HEK293 (cell line): ENCODE measurements at regions not wholly inside any gene's neighbourhood (a gene's known extent, or its start where the extent isn't known, plus 50 kb on each side); places are given as distances from the start of the nearest gene placed in this dataset.

Experiments
- CTCF ChIA-PET: fragments of 350-600 bp; formaldehyde crosslinking; extraction: SDS; loops from one replicate; lab custom pipeline; 2021; ENCODE audit warnings: antibody characterized with exemption; lab: Yijun Ruan, JAX
- POLR2A ChIA-PET: fragments of 300-600 bp; formaldehyde crosslinking; extraction: SDS; loops from one replicate; lab custom pipeline; 2020; ENCODE audit warnings: antibody characterized with exemption, inconsistent platforms; lab: Yijun Ruan, JAX
- H3K27ac ChIP-seq: fragments of 200-500 bp; sonication (Bioruptor generic); 2 replicates; pipeline ENCODE4 v1.5.1; 2014; ENCODE audit warnings: low read depth, low read length, control low read depth, inconsistent platforms; ENCODE audit errors: extremely low read depth
- H3K36me3 ChIP-seq, 2 experiments: fragments of 200-500 bp in 1 of 2; sonication (Bioruptor generic) in 1 of 2; 1 replicate in 1 of 2; 2 replicates in 1 of 2; pipeline ENCODE4 v1.5.1; 2014 to 2017; ENCODE audit warnings: inconsistent platforms in 2 of 2, low read length in 2 of 2; ENCODE audit not compliant: control insufficient read depth in 2 of 2, insufficient read depth in 1 of 2
- H3K4me1 ChIP-seq: fragments of 200-500 bp; sonication (Bioruptor generic); 2 replicates; pipeline ENCODE4 v1.5.1; 2014; ENCODE audit warnings: mild to moderate bottlenecking, low read length, inconsistent platforms; ENCODE audit not compliant: control insufficient read depth, insufficient read depth
- H3K4me3 ChIP-seq: 2 replicates; pipeline ENCODE4 v1.5.1; 2011; ENCODE audit warnings: low read depth, mild to moderate bottlenecking, control low read depth, low read length, moderate library complexity
- H3K9me3 ChIP-seq: fragments of 200-500 bp; sonication (Bioruptor generic); 2 replicates; pipeline ENCODE4 v1.5.1; 2014; ENCODE audit warnings: low read depth, low read length, inconsistent platforms; ENCODE audit not compliant: control insufficient read depth, insufficient read depth
- FEZF1 ChIP-seq: fragments of 450-650 bp; formaldehyde crosslinking; IDR thresholded peaks from 2 replicates; pipeline ENCODE4 v1.5.1; 2016; ENCODE audit warnings: missing biosample characterization, missing genetic modification characterization
- OSR2 ChIP-seq: fragments of 450-650 bp; formaldehyde crosslinking; IDR thresholded peaks from 2 replicates; pipeline ENCODE4 v1.5.1; 2016; ENCODE audit warnings: missing biosample characterization, missing genetic modification characterization
- ZBTB48 ChIP-seq: fragments of 450-650 bp; formaldehyde crosslinking; IDR thresholded peaks from 2 replicates; pipeline ENCODE4 v1.5.1; 2016; ENCODE audit warnings: missing biosample characterization, missing genetic modification characterization
- ZNF16 ChIP-seq: fragments of 450-650 bp; formaldehyde crosslinking; IDR thresholded peaks from 2 replicates; pipeline ENCODE4 v1.5.1; 2016; ENCODE audit warnings: low read depth, missing biosample characterization, missing genetic modification characterization
- ZNF211 ChIP-seq: fragments of 450-650 bp; formaldehyde crosslinking; IDR thresholded peaks from 2 replicates; pipeline ENCODE4 v1.5.1; 2016; ENCODE audit warnings: low read depth, missing biosample characterization, missing genetic modification characterization
- ZNF221 ChIP-seq: fragments of 450-650 bp; formaldehyde crosslinking; IDR thresholded peaks from 2 replicates; pipeline ENCODE4 v1.5.1; 2017; ENCODE audit warnings: missing biosample characterization, missing genetic modification characterization, borderline replicate concordance
- ZNF248 ChIP-seq: fragments of 450-650 bp; formaldehyde crosslinking; IDR thresholded peaks from 2 replicates; pipeline ENCODE4 v1.5.1; 2017; ENCODE audit warnings: missing biosample characterization, missing genetic modification characterization
- ZNF394 ChIP-seq: fragments of 450-650 bp; formaldehyde crosslinking; IDR thresholded peaks from 2 replicates; pipeline ENCODE4 v1.5.1; 2016; ENCODE audit warnings: missing biosample characterization, missing genetic modification characterization, mild to moderate bottlenecking, moderate library complexity, borderline replicate concordance
- ZNF433 ChIP-seq: fragments of 450-650 bp; formaldehyde crosslinking; IDR thresholded peaks from 2 replicates; pipeline ENCODE4 v1.5.1; 2016; ENCODE audit warnings: missing biosample characterization, missing genetic modification characterization, low read depth
- ZNF473 ChIP-seq: fragments of 450-650 bp; formaldehyde crosslinking; IDR thresholded peaks from 2 replicates; pipeline ENCODE4 v1.5.1; 2017; ENCODE audit warnings: missing biosample characterization, missing genetic modification characterization
- ZNF544 ChIP-seq: fragments of 450-650 bp; formaldehyde crosslinking; IDR thresholded peaks from 2 replicates; pipeline ENCODE4 v1.5.0; 2017; ENCODE audit warnings: missing biosample characterization, missing genetic modification characterization
- ZNF549 ChIP-seq: fragments of 450-650 bp; IDR thresholded peaks from 2 replicates; pipeline ENCODE4 v1.5.1; 2018; ENCODE audit warnings: missing biosample characterization, missing genetic modification characterization, mild to moderate bottlenecking, inconsistent platforms, moderate library complexity
- ZNF558 ChIP-seq: fragments of 450-650 bp; formaldehyde crosslinking; IDR thresholded peaks from 2 replicates; pipeline ENCODE4 v1.5.1; 2016; ENCODE audit warnings: missing biosample characterization, missing genetic modification characterization
- ZNF626 ChIP-seq: fragments of 450-650 bp; sonication (Bioruptor Pico); formaldehyde crosslinking; IDR thresholded peaks from 2 replicates; pipeline ENCODE4 v1.5.1; 2018; ENCODE audit warnings: missing biosample characterization, missing genetic modification characterization, inconsistent platforms
- ZNF707 ChIP-seq: fragments of 450-650 bp; formaldehyde crosslinking; IDR thresholded peaks from 2 replicates; pipeline ENCODE4 v1.5.1; 2016; ENCODE audit warnings: missing biosample characterization, missing genetic modification characterization
- ZNF785 ChIP-seq: fragments of 450-650 bp; formaldehyde crosslinking; IDR thresholded peaks from 2 replicates; pipeline ENCODE4 v1.5.1; 2016; ENCODE audit warnings: missing biosample characterization, missing genetic modification characterization
- ZSCAN4 ChIP-seq: fragments of 450-650 bp; formaldehyde crosslinking; IDR thresholded peaks from 2 replicates; pipeline ENCODE4 v1.5.1; 2017; ENCODE audit warnings: missing biosample characterization, missing genetic modification characterization
- TF ChIP-seq, protein P1 (sequence below): fragments of 450-650 bp; formaldehyde crosslinking; IDR thresholded peaks from 2 replicates; pipeline ENCODE4 v1.5.1; 2017; ENCODE audit warnings: missing biosample characterization, missing genetic modification characterization
- TF ChIP-seq, protein P2 (sequence below): fragments of 450-650 bp; formaldehyde crosslinking; IDR thresholded peaks from 2 replicates; pipeline ENCODE4 v1.5.1; 2016; ENCODE audit warnings: missing biosample characterization, missing genetic modification characterization
- TF ChIP-seq, protein P3 (sequence below): fragments of 450-650 bp; formaldehyde crosslinking; IDR thresholded peaks from 2 replicates; pipeline ENCODE4 v1.5.0; 2017; ENCODE audit warnings: missing biosample characterization, missing genetic modification characterization, borderline replicate concordance

DNA sequence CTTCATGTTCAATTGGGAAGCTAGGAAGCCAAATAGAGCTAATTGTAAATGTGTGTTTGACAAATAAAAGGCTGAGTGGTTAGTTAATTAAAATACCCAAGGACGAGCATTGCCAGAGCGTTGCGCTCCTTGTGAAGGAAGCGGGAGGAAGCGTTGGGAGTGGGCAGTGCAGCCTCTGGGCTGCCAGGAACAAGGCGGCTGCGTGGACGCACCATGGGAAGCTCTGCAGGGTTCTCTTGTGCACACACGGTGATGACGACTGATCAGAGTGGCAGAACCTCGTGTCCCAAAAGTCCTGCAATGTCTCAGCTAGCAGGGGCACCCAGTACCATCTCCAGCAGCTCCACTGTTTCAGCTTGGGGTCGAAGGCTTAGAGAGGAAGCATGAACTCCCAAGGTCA, 546.6 kb upstream of the TMEM132C start (continued):
- no peak for TF ChIP-seq ZSCAN4 (tag by site-specific recombination)
- TF ChIP-seq ZNF626 (tag by site-specific recombination) = no peak
- no peak for TF ChIP-seq ZNF558 (tag by site-specific recombination)
- TF ChIP-seq, protein P1, sequence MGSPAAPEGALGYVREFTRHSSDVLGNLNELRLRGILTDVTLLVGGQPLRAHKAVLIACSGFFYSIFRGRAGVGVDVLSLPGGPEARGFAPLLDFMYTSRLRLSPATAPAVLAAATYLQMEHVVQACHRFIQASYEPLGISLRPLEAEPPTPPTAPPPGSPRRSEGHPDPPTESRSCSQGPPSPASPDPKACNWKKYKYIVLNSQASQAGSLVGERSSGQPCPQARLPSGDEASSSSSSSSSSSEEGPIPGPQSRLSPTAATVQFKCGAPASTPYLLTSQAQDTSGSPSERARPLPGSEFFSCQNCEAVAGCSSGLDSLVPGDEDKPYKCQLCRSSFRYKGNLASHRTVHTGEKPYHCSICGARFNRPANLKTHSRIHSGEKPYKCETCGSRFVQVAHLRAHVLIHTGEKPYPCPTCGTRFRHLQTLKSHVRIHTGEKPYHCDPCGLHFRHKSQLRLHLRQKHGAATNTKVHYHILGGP (tag by site-specific recombination) = no peak
- TF ChIP-seq ZNF221 (tag by site-specific recombination) = no peak
- no peak for TF ChIP-seq ZNF211 (tag by site-specific recombination)
- TF ChIP-seq ZNF473 (tag by site-specific recombination) = no peak

DNA sequence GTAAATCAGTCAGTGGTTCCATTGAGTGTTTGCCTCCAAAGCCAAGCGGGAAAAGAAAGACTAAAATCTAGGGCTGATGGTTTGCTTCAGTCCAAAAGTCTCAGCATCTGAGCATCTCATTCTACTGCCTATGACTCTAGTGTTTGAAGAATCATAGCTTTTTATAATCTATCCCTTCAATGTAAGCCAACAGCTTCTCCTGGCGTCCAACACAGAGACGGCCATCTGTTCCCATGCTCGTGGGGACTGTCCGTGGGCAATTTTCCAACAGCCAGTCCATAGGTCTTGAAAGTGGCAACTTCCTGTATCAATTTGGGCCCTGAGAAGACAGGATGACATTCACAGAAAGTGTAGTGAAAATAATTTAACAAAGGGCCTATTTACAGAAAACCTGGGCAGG, 544.4 kb upstream of the TMEM132C start:
- H3K4me1 ChIP-seq = no peaks in the 10 kb centered on the region
- no peaks in the 10 kb centered on the region for H3K36me3 ChIP-seq
- TF ChIP-seq, protein P2, sequence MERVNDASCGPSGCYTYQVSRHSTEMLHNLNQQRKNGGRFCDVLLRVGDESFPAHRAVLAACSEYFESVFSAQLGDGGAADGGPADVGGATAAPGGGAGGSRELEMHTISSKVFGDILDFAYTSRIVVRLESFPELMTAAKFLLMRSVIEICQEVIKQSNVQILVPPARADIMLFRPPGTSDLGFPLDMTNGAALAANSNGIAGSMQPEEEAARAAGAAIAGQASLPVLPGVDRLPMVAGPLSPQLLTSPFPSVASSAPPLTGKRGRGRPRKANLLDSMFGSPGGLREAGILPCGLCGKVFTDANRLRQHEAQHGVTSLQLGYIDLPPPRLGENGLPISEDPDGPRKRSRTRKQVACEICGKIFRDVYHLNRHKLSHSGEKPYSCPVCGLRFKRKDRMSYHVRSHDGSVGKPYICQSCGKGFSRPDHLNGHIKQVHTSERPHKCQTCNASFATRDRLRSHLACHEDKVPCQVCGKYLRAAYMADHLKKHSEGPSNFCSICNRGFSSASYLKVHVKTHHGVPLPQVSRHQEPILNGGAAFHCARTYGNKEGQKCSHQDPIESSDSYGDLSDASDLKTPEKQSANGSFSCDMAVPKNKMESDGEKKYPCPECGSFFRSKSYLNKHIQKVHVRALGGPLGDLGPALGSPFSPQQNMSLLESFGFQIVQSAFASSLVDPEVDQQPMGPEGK = no peak
- TF ChIP-seq ZNF248 (tag by site-specific recombination) (no peak), ZNF433 (tag by site-specific recombination) (no peak), ZNF544 (tag by site-specific recombination) (no peak), ZNF211 (tag by site-specific recombination) (no peak), ZNF16 (tag by site-specific recombination) (no peak), ZNF707 (tag by site-specific recombination) (no peak), ZNF785 (tag by site-specific recombination) (no peak), ZNF549 (no peak), ZBTB48 (tag by site-specific recombination) (no peak), ZNF394 (no peak), OSR2 (tag by site-specific recombination) (no peak), FEZF1 (no peak)
- TF ChIP-seq, protein P3, sequence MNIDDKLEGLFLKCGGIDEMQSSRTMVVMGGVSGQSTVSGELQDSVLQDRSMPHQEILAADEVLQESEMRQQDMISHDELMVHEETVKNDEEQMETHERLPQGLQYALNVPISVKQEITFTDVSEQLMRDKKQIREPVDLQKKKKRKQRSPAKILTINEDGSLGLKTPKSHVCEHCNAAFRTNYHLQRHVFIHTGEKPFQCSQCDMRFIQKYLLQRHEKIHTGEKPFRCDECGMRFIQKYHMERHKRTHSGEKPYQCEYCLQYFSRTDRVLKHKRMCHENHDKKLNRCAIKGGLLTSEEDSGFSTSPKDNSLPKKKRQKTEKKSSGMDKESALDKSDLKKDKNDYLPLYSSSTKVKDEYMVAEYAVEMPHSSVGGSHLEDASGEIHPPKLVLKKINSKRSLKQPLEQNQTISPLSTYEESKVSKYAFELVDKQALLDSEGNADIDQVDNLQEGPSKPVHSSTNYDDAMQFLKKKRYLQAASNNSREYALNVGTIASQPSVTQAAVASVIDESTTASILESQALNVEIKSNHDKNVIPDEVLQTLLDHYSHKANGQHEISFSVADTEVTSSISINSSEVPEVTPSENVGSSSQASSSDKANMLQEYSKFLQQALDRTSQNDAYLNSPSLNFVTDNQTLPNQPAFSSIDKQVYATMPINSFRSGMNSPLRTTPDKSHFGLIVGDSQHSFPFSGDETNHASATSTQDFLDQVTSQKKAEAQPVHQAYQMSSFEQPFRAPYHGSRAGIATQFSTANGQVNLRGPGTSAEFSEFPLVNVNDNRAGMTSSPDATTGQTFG (tag by site-specific recombination) = no peak
- ChIA-PET CTCF (interaction anchor here (0.6 kb wide), 1 partner anchor 341 kb away, joined by 3 read pairs; no protein-coding TSS in a partner anchor), POLR2A (no interaction called here)
- H3K27ac ChIP-seq = no peak overlapping the region
- H3K9me3 ChIP-seq = no peaks in the 10 kb centered on the region
- H3K4me3 ChIP-seq = no peak overlapping the region
